ENCODE measurements at regions not wholly inside any gene's neighbourhood (a gene's known extent, or its start where the extent isn't known, plus 50 kb on each side); places are given as distances from the start of the nearest gene placed in this dataset.
"Not testable (repeated sequence)": the region's sequence is repeated elsewhere in the genome, so short reads cannot be mapped to it uniquely, and the experiment has no call there.

GRCh38 chr4:153933915-153934687 lies 145.2 kb upstream of the SFRP2 start:
- DNase-seq (ENCODE audit: low read depth): no peak

GRCh38 chr4:153931804-153932203 lies 142.9 kb upstream of the SFRP2 start:
- DNase-seq (ENCODE audit: low read depth): no peak

GRCh38 chr4:153929675-153930074 lies 140.8 kb upstream of the SFRP2 start:
- DNase-seq (ENCODE audit: low read depth): no peak

GRCh38 chr4:153927451-153927850 lies 138.6 kb upstream of the SFRP2 start:
- no peak for DNase-seq (ENCODE audit: low read depth)

- no peak for DNase-seq (ENCODE audit: low read depth)
Observed at GRCh38 chr4:153922148-153922547, 133.3 kb upstream of the SFRP2 start.

GRCh38 chr4:153919667-153920066 lies 130.8 kb upstream of the SFRP2 start:
- no peak for DNase-seq (ENCODE audit: low read depth)

GRCh38 chr4:153916273-153916755 lies 127.4 kb upstream of the SFRP2 start:
- peak; percentile 25 for DNase-seq (ENCODE audit: low read depth)

GRCh38 chr4:153912301-153912700 lies 123.4 kb upstream of the SFRP2 start:
- DNase-seq (ENCODE audit: low read depth): no peak

GRCh38 chr4:153909672-153910071 lies 120.8 kb upstream of the SFRP2 start:
- no peak for DNase-seq (ENCODE audit: low read depth)

- DNase-seq (ENCODE audit: low read depth): no peak
Observed at GRCh38 chr4:153906231-153906630, 117.3 kb upstream of the SFRP2 start.

- no peak for DNase-seq (ENCODE audit: low read depth)
Observed at GRCh38 chr4:153905231-153905630, 116.3 kb upstream of the SFRP2 start.

GRCh38 chr4:153904011-153904410 lies 115.1 kb upstream of the SFRP2 start:
- no peak for DNase-seq (ENCODE audit: low read depth)

GRCh38 chr4:153901220-153901619 lies 112.3 kb upstream of the SFRP2 start:
- DNase-seq (ENCODE audit: low read depth): no peak

GRCh38 chr4:153900426-153900825 lies 111.5 kb upstream of the SFRP2 start:
- DNase-seq (ENCODE audit: low read depth): no peak

- DNase-seq (ENCODE audit: low read depth): no peak
Observed at GRCh38 chr4:153890761-153891160, 101.9 kb upstream of the SFRP2 start.

- no peak for DNase-seq (ENCODE audit: low read depth)
Observed at GRCh38 chr4:153887217-153887616, 98.3 kb upstream of the SFRP2 start.

GRCh38 chr4:153884325-153884724 lies 95.4 kb upstream of the SFRP2 start:
- DNase-seq (ENCODE audit: low read depth): no peak

GRCh38 chr4:153880983-153881382 lies 92.1 kb upstream of the SFRP2 start:
- DNase-seq (ENCODE audit: low read depth): no peak

GRCh38 chr4:153877898-153878297 lies 89.0 kb upstream of the SFRP2 start:
- no peak for DNase-seq (ENCODE audit: low read depth)

- DNase-seq (ENCODE audit: low read depth): no peak
Observed at GRCh38 chr4:153873741-153874140, 84.9 kb upstream of the SFRP2 start.

- not testable (repeated sequence) for DNase-seq (ENCODE audit: low read depth)
Observed at GRCh38 chr4:153866766-153867165, 77.9 kb upstream of the SFRP2 start.

GRCh38 chr4:153852501-153852900 lies 63.6 kb upstream of the SFRP2 start:
- no peak for DNase-seq (ENCODE audit: low read depth)

- DNase-seq (ENCODE audit: low read depth): no peak
Observed at GRCh38 chr4:153850533-153851280, 61.8 kb upstream of the SFRP2 start.
